MM.1S (cell line): ENCODE measurements at regions not wholly inside any gene's neighbourhood (a gene's known extent, or its start where the extent isn't known, plus 50 kb on each side); places are given as distances from the start of the nearest gene placed in this dataset.

Experiments
- DNase-seq: peaks from one replicate; pipeline ENCODE4 v3.0.0-alpha.2; 2015
- H2AFZ ChIP-seq: fragments of 300-600 bp; sonication (generic); 2 replicates; pipeline ENCODE4 v1.6.0; 2016; ENCODE audit warnings: antibody characterized with exemption, low read length
- H3F3A ChIP-seq: fragments of 300-600 bp; sonication (generic); 2 replicates; pipeline ENCODE4 v1.6.1; 2016; ENCODE audit warnings: mild to moderate bottlenecking, antibody characterized with exemption, low read length, moderate library complexity, mixed read lengths; ENCODE audit not compliant: insufficient read depth
- H3K27ac ChIP-seq: fragments of 300-600 bp; sonication (generic); 2 replicates; pipeline ENCODE4 v1.5.1; 2016; ENCODE audit warnings: mild to moderate bottlenecking, low read length
- H3K27me3 ChIP-seq: fragments of 300-600 bp; sonication (generic); replicated peaks from 2 replicates; pipeline ENCODE4 v1.6.0; 2016; ENCODE audit warnings: low read length; ENCODE audit not compliant: insufficient read depth
- H3K36me3 ChIP-seq: fragments of 300-600 bp; sonication (generic); replicated peaks from 2 replicates; pipeline ENCODE4 v1.6.1; 2016; ENCODE audit warnings: mild to moderate bottlenecking, low read length, mixed read lengths; ENCODE audit not compliant: insufficient read depth
- H3K4me1 ChIP-seq: fragments of 300-600 bp; sonication (generic); 2 replicates; pipeline ENCODE4 v1.6.1; 2016; ENCODE audit warnings: low read length, mixed read lengths
- H3K4me2 ChIP-seq: fragments of 300-600 bp; sonication (generic); 2 replicates; pipeline ENCODE4 v1.6.0; 2016; ENCODE audit warnings: low read depth, low read length
- H3K4me3 ChIP-seq: fragments of 300-600 bp; sonication (generic); 2 replicates; pipeline ENCODE4 v1.5.1; 2016; ENCODE audit warnings: low read length, mixed read lengths
- H3K79me2 ChIP-seq: fragments of 300-600 bp; sonication (generic); 2 replicates; pipeline ENCODE4 v1.6.1; 2016; ENCODE audit warnings: mixed run types, low read length, mixed read lengths
- H3K9ac ChIP-seq: fragments of 300-600 bp; sonication (generic); 2 replicates; pipeline ENCODE4 v1.6.1; 2016; ENCODE audit warnings: low read length, mixed read lengths
- H3K9me2 ChIP-seq: fragments of 300-600 bp; sonication (generic); replicated peaks from 2 replicates; pipeline ENCODE4 v1.6.1; 2016; ENCODE audit warnings: mild to moderate bottlenecking, low read length, mixed read lengths; ENCODE audit not compliant: insufficient read depth
- H3K9me3 ChIP-seq: fragments of 300-600 bp; sonication (generic); replicated peaks from 2 replicates; pipeline ENCODE4 v1.6.1; 2016; ENCODE audit warnings: mild to moderate bottlenecking, low read length, mixed read lengths; ENCODE audit not compliant: insufficient read depth
- H4K20me1 ChIP-seq: fragments of 300-600 bp; sonication (generic); 2 replicates; pipeline ENCODE4 v1.6.1; 2016; ENCODE audit warnings: mild to moderate bottlenecking, low read length, moderate library complexity, mixed read lengths; ENCODE audit not compliant: insufficient read depth
- CTCF ChIP-seq: fragments of 300-600 bp; sonication (generic); IDR thresholded peaks from 2 replicates; pipeline ENCODE4 v1.5.1; 2016; ENCODE audit warnings: antibody characterized with exemption, low read length, mixed read lengths
- EZH2 ChIP-seq: fragments of 300-600 bp; sonication (generic); optimal IDR thresholded peaks from 2 replicates; pipeline ENCODE3; 2017; ENCODE audit warnings: low read depth, mild to moderate bottlenecking, antibody characterized with exemption, low read length, mixed read lengths
- EZH2phosphoT487 ChIP-seq: fragments of 300-600 bp; sonication (generic); IDR thresholded peaks from 2 replicates; pipeline ENCODE4 v1.6.1; 2018; ENCODE audit warnings: antibody characterized with exemption, low read length

GRCh38 chr12:84704856-84705255, 207.7 kb downstream of the SLC6A15 start:
- no peak overlapping the region for H3K4me3 ChIP-seq
- DNase-seq, result no peak
- no peaks in the 10 kb centered on the region for H4K20me1 ChIP-seq
- H3K36me3 ChIP-seq, result no peaks in the 10 kb centered on the region
- no peaks in the 10 kb centered on the region for H3K4me1 ChIP-seq
- TF ChIP-seq EZH2, result no peak
- no peak for TF ChIP-seq CTCF
- no peak for TF ChIP-seq EZH2phosphoT487
- no peaks in the 10 kb centered on the region for H3K9me2 ChIP-seq
- H3K4me2 ChIP-seq, result no peak overlapping the region
- no peak overlapping the region for H3K27ac ChIP-seq
- no peaks in the 10 kb centered on the region for H3K79me2 ChIP-seq
- no peak overlapping the region for H3K9ac ChIP-seq
- H3K27me3 ChIP-seq, result no peaks in the 10 kb centered on the region
- H3F3A ChIP-seq, result no peaks in the 10 kb centered on the region
- no peaks in the 10 kb centered on the region for H3K9me3 ChIP-seq
- no peak overlapping the region for H2AFZ ChIP-seq

GRCh38 chr12:84702001-84702400, 210.6 kb downstream of the SLC6A15 start:
- no peak for DNase-seq
- H3K4me2 ChIP-seq, result no peak overlapping the region
- H3K9me2 ChIP-seq, result no peaks in the 10 kb centered on the region
- no peaks in the 10 kb centered on the region for H3K79me2 ChIP-seq
- TF ChIP-seq CTCF (no peak), EZH2 (no peak), EZH2phosphoT487 (no peak)
- H2AFZ ChIP-seq, result no peak overlapping the region
- H3K36me3 ChIP-seq, result no peaks in the 10 kb centered on the region
- no peak overlapping the region for H3K27ac ChIP-seq
- H3K4me1 ChIP-seq, result no peaks in the 10 kb centered on the region
- H3F3A ChIP-seq, result no peaks in the 10 kb centered on the region
- H4K20me1 ChIP-seq, result no peaks in the 10 kb centered on the region
- no peak overlapping the region for H3K9ac ChIP-seq
- H3K27me3 ChIP-seq, result no peaks in the 10 kb centered on the region
- H3K9me3 ChIP-seq, result no peaks in the 10 kb centered on the region
- H3K4me3 ChIP-seq, result no peak overlapping the region

- Histone ChIP-seq H3K27me3 (no peaks in the 10 kb centered on the region), H3K27ac (no peak overlapping the region), H3K9me2 (no peaks in the 10 kb centered on the region), H3K4me1 (no peaks in the 10 kb centered on the region), H3F3A (no peaks in the 10 kb centered on the region), H3K36me3 (no peaks in the 10 kb centered on the region), H3K9me3 (no peaks in the 10 kb centered on the region), H3K79me2 (no peaks in the 10 kb centered on the region), H3K9ac (no peak overlapping the region), H3K4me2 (no peak overlapping the region), H4K20me1 (no peaks in the 10 kb centered on the region), H3K4me3 (no peak overlapping the region), H2AFZ (no peak overlapping the region)
- DNase-seq, result no peak
- TF ChIP-seq EZH2, result no peak
- TF ChIP-seq EZH2phosphoT487, result no peak
- no peak for TF ChIP-seq CTCF
These were observed 211.6 kb downstream of the SLC6A15 start for GRCh38 chr12:84701041-84701440.
